CD4-positive, CD25-positive, alpha-beta regulatory T cell (primary cell): ENCODE measurements at regions not wholly inside any gene's neighbourhood (a gene's known extent, or its start where the extent isn't known, plus 50 kb on each side); places are given as distances from the start of the nearest gene placed in this dataset.

Source experiments
- ATAC-seq, 2 donors: fragments of 150-1000 bp; cut with Tn5 transposase; one replicate each; pipeline ENCODE4 v1.10.0; 2021; ENCODE audit warnings: low read depth in 2 of 2, moderate number of reproducible peaks in 2 of 2, moderate library complexity in 1 of 2
- DNase-seq, 3 donors: peaks; one replicate each; pipeline versions ENCODE4 v3.0.0 to v3.0.0-alpha.2; 2012 to 2022; ENCODE audit warnings: mixed read lengths in 1 of 3
- H3K27ac ChIP-seq: one replicate; pipeline ENCODE4 v1.7.0; 2013; ENCODE audit warnings: mild to moderate bottlenecking, low read length; ENCODE audit not compliant: insufficient read depth, poor library complexity, severe bottlenecking
- H3K27me3 ChIP-seq: one replicate; pipeline ENCODE4 v1.7.0; 2013; ENCODE audit warnings: low read length; ENCODE audit not compliant: control insufficient read depth, insufficient read depth
- H3K36me3 ChIP-seq: one replicate; pipeline ENCODE4 v1.7.0; 2013; ENCODE audit warnings: mild to moderate bottlenecking, low read length, moderate library complexity; ENCODE audit not compliant: control insufficient read depth, insufficient read depth
- H3K4me1 ChIP-seq: 2 replicates; pipeline ENCODE4 v1.7.0; 2013; ENCODE audit warnings: mild to moderate bottlenecking, low read length; ENCODE audit not compliant: insufficient read depth, control insufficient read depth, poor library complexity, severe bottlenecking
- H3K4me3 ChIP-seq: one replicate; pipeline ENCODE4 v1.7.0; 2013; ENCODE audit warnings: low read depth, mild to moderate bottlenecking, low read length, moderate library complexity
- H3K9me3 ChIP-seq, 2 experiments: 1 replicate in 1 of 2; 2 replicates in 1 of 2; pipeline ENCODE4 v1.7.0; 2013; ENCODE audit warnings: low read length in 2 of 2, mild to moderate bottlenecking in 1 of 2, moderate library complexity in 1 of 2; ENCODE audit not compliant: control insufficient read depth in 2 of 2
- H3K27ac Mint-ChIP-seq, 3 donors: one replicate each; pipeline ENCODE4 v1.8.0; 2020 to 2022; ENCODE audit warnings: mild to moderate bottlenecking in 3 of 3, mixed read lengths in 3 of 3, moderate library complexity in 2 of 3
- H3K27me3 Mint-ChIP-seq: one replicate; pipeline ENCODE4 v1.8.0; 2022; ENCODE audit warnings: mild to moderate bottlenecking, mixed read lengths
- H3K36me3 Mint-ChIP-seq: one replicate; pipeline ENCODE4 v1.8.0; 2020; ENCODE audit warnings: mixed read lengths
- H3K4me1 Mint-ChIP-seq, 4 donors: one replicate each; pipeline ENCODE4 v1.8.0; 2020 to 2022; ENCODE audit warnings: mixed read lengths in 4 of 4, mild to moderate bottlenecking in 1 of 4
- H3K4me3 Mint-ChIP-seq, 4 donors: one replicate each; pipeline ENCODE4 v1.8.0; 2020 to 2022; ENCODE audit warnings: mild to moderate bottlenecking in 4 of 4, mixed read lengths in 4 of 4, moderate library complexity in 3 of 4
- H3K9me3 Mint-ChIP-seq, 7 donors: one replicate each; pipeline ENCODE4 v1.8.0; 2020 to 2022; ENCODE audit warnings: mixed read lengths in 7 of 7, mild to moderate bottlenecking in 3 of 7, moderate library complexity in 2 of 7

DNA sequence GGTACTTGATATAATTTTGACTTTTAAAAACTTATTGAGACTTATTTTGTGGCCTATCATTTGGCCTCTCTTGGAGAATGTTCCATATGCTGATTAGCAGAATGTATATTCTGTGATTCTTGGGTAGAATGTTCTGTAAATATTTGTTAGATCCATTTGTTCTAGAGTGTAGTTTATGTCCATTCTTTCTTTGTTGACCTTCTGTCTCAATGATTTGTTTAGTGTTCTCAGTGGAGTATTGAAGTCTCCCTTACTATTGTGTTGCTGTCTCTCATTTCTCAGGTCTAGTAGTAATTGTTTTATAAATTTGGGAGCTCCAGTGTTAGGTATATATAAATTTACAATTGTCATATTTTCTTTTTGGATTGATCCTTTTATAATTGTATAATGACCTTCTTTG lies 349.6 kb upstream of the CWC22 start:
- Histone ChIP-seq H3K36me3 (no peaks in the 10 kb centered on the region), H3K27ac (no peak overlapping the region), H3K4me3 (no peak overlapping the region), H3K9me3 (no peaks in the 10 kb centered on the region), H3K4me1 (no peaks in the 10 kb centered on the region), H3K27me3 (no peaks in the 10 kb centered on the region)
- DNase-seq, result no peak
- Mint-ChIP-seq H3K27ac (no peak overlapping the region), H3K4me1 (no peaks in the 10 kb centered on the region), H3K4me3 (no peak overlapping the region), H3K9me3 (peaks cover 0 to 7% (median 1%) of the 10 kb centered on the region in 7 donors), H3K36me3 (no peaks in the 10 kb centered on the region), H3K27me3 (no peaks in the 10 kb centered on the region)
- ATAC-seq, result no peak

DNA sequence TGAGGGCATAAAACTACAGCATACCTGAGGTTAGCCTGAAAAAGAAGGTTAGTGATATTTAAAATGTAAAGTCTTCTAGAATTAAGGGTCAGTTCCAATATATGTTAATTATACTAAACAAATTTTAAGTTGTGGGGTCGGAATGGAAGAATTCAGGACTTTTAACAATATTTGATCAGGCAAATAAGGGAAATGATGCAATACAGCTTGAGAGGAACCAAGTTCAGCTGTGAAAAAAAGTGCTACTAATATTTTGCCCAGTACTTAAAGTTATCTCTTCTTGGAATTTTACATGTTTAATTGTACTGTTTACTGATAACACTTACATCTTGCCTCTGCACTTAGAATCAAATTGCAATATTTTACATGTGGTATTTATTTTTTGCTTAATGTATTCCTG lies 345.5 kb upstream of the CWC22 start:
- Mint-ChIP-seq H3K4me3 (no peak overlapping the region), H3K9me3 (peaks cover 0 to 7% (median 2%) of the 10 kb centered on the region in 7 donors), H3K27ac (no peak overlapping the region), H3K36me3 (no peaks in the 10 kb centered on the region), H3K27me3 (no peaks in the 10 kb centered on the region), H3K4me1 (no peaks in the 10 kb centered on the region)
- ATAC-seq (no peak), DNase-seq (no peak)
- Histone ChIP-seq H3K4me3 (no peak overlapping the region), H3K27ac (no peak overlapping the region), H3K27me3 (no peaks in the 10 kb centered on the region), H3K4me1 (no peaks in the 10 kb centered on the region), H3K9me3 (no peaks in the 10 kb centered on the region), H3K36me3 (no peaks in the 10 kb centered on the region)

DNA sequence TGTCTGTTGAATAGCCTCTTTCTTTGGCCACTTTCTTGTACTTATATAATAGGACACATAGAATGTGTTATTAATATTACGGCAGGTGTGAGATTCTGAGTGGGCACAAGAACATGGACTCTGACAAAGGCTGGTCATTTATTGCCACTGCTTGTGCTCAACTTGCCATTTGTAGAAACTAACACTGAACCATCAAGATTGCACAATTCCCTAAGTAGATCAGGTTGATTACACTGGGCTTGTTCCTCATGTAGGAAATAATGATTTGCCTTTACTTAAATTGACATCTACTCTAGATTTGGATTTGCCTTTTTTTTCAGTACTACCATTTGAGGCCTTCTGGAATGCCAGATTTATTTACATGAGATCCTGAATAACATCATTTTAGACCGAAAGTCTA lies 342.7 kb upstream of the CWC22 start:
- Mint-ChIP-seq H3K27me3 (no peaks in the 10 kb centered on the region), H3K4me3 (no peak overlapping the region), H3K4me1 (no peaks in the 10 kb centered on the region), H3K27ac (no peak overlapping the region), H3K9me3 (peaks cover 0 to 15% (median 2%) of the 10 kb centered on the region in 7 donors), H3K36me3 (no peaks in the 10 kb centered on the region)
- Histone ChIP-seq H3K27me3 (no peaks in the 10 kb centered on the region), H3K36me3 (no peaks in the 10 kb centered on the region), H3K4me1 (no peaks in the 10 kb centered on the region), H3K27ac (no peak overlapping the region), H3K4me3 (no peak overlapping the region), H3K9me3 (no peaks in the 10 kb centered on the region)
- ATAC-seq (no peak), DNase-seq (no peak)

DNA sequence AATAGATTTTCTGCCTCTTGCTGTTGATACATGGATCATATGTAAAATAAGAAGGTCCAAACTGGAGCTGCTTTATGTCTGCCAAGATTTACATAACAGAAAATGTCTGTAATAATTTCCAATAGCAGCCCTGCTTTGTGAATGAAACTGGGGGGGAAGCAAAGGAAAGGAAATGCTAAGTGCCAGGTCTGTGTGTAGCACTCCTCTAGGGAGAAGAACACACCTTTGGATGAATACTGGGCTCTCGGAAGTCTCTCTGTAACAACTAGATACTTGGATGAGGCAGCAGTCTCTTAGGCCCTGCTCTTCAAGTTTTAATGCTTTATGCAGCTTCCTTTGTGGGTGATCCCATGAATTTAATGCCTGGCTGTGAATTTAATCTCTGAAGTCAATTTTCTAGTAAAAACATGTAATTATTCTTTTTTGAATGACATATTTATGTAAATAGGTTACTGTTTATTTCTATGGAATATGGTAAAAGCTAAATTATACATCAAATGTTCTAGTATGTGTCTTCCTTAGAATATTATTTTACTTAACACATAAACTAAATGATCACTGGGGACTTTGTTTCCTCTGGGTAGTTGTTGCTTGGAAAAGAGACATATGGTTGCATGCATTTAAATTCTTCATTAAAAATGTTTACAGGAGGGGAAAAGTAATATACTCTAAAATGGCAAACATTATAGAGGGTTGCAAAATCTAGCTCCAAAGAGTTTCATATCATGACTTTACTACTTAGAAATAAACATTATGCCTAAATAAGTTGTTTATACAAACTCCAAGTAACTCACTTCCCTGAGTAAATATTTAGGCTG lies 336.6 kb upstream of the CWC22 start:
- H3K4me3 ChIP-seq, result no peak overlapping the region
- Mint-ChIP-seq H3K27ac (no peak overlapping the region), H3K27me3 (no peaks in the 10 kb centered on the region), H3K36me3 (no peaks in the 10 kb centered on the region), H3K4me1 (no peaks in the 10 kb centered on the region), H3K4me3 (no peak overlapping the region), H3K9me3 (peaks cover 0 to 24% (median 3%) of the 10 kb centered on the region in 7 donors)
- H3K4me1 ChIP-seq, result no peaks in the 10 kb centered on the region
- no peaks in the 10 kb centered on the region for H3K9me3 ChIP-seq
- DNase-seq (no peak), ATAC-seq (no peak)
- H3K27ac ChIP-seq, result no peak overlapping the region
- no peaks in the 10 kb centered on the region for H3K27me3 ChIP-seq
- no peaks in the 10 kb centered on the region for H3K36me3 ChIP-seq

DNA sequence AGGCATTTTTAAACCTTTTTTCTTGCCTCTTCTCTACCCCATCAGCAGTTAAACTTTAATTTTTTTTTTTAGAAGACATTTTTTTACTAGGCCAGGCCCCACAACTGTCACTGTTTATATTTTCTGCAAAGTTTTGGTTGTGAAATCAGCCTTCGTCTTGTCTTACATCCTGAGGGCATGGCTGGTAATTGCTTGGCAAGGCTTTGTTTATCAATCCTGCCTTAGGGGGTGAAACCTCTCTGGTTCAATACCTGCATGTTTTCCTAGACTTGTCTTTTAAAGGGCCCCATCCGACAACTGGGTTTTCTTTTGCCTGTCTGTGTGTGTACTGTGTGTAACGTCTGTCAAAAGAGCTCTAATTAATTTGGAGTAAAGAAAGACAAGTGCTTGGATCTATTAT lies 330.0 kb upstream of the CWC22 start:
- H3K27me3 Mint-ChIP-seq, result no peaks in the 10 kb centered on the region
- DNase-seq (no peak), ATAC-seq (no peak)
- no peak overlapping the region for H3K27ac Mint-ChIP-seq
- Histone ChIP-seq H3K9me3 (peaks cover 6 to 15% of the 10 kb centered on the region in 2 experiments), H3K4me1 (no peaks in the 10 kb centered on the region), H3K27me3 (no peaks in the 10 kb centered on the region), H3K36me3 (no peaks in the 10 kb centered on the region), H3K4me3 (no peak overlapping the region), H3K27ac (no peak overlapping the region)
- H3K4me1 Mint-ChIP-seq, result no peaks in the 10 kb centered on the region
- H3K4me3 Mint-ChIP-seq, result no peak overlapping the region
- H3K9me3 Mint-ChIP-seq, result peaks cover 7 to 43% (median 14%) of the 10 kb centered on the region in 7 donors
- no peaks in the 10 kb centered on the region for H3K36me3 Mint-ChIP-seq

DNA sequence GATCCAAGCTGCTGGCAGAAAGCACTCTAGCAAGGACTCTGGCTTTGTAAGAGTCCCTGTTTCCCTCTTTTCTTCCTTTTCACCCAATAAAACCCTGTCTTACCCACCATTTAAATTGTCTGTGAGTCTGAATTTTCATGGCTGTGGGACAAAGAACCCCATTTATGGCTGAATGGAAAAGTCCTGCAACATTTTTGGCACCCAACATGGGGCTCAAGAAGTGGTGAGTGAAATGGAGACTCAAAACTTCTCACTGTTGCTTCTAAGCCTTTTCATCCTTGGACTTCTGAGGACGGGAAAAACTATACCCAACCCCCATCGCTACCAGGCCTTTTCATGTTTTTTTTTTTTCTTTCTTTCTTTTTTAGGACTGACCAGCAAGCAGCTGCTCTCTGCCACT lies 329.5 kb upstream of the CWC22 start:
- no peaks in the 10 kb centered on the region for H3K36me3 ChIP-seq
- H3K4me3 ChIP-seq, result no peak overlapping the region
- no peak for DNase-seq
- Mint-ChIP-seq H3K4me3 (no peak overlapping the region), H3K4me1 (no peaks in the 10 kb centered on the region), H3K27ac (no peak overlapping the region), H3K36me3 (no peaks in the 10 kb centered on the region), H3K9me3 (peaks cover 6 to 38% (median 12%) of the 10 kb centered on the region in 7 donors), H3K27me3 (no peaks in the 10 kb centered on the region)
- no peaks in the 10 kb centered on the region for H3K4me1 ChIP-seq
- H3K27me3 ChIP-seq, result no peaks in the 10 kb centered on the region
- no peak for ATAC-seq
- H3K9me3 ChIP-seq, result peaks cover 6 to 15% of the 10 kb centered on the region in 2 experiments
- no peak overlapping the region for H3K27ac ChIP-seq

DNA sequence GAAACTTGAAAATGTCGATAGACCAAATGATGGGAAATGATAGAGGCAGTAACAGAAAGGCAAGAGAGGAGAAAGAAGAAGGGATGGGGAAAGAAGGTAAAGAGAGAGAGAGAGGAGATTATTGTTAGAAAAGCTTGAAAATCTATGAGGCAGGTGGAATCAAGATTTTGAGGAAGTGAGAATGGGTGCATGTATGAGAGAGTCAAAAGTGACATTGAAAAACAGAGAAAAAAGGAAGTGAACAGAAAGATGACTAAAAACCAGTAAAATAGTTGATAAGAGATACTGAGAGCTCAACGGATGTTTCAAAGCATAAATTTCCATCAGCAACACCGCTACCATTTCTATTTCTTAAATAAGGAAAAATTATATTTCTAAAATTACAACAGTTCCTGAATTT lies 327.4 kb upstream of the CWC22 start:
- ATAC-seq (no peak), DNase-seq (no peak)
- Histone ChIP-seq H3K27me3 (no peaks in the 10 kb centered on the region), H3K9me3 (peaks cover 6 to 15% of the 10 kb centered on the region in 2 experiments), H3K4me3 (no peak overlapping the region), H3K36me3 (no peaks in the 10 kb centered on the region), H3K4me1 (no peaks in the 10 kb centered on the region), H3K27ac (no peak overlapping the region)
- Mint-ChIP-seq H3K4me1 (no peaks in the 10 kb centered on the region), H3K36me3 (no peaks in the 10 kb centered on the region), H3K27ac (no peak overlapping the region), H3K9me3 (peaks cover 8 to 40% (median 15%) of the 10 kb centered on the region in 7 donors), H3K4me3 (no peak overlapping the region), H3K27me3 (no peaks in the 10 kb centered on the region)

DNA sequence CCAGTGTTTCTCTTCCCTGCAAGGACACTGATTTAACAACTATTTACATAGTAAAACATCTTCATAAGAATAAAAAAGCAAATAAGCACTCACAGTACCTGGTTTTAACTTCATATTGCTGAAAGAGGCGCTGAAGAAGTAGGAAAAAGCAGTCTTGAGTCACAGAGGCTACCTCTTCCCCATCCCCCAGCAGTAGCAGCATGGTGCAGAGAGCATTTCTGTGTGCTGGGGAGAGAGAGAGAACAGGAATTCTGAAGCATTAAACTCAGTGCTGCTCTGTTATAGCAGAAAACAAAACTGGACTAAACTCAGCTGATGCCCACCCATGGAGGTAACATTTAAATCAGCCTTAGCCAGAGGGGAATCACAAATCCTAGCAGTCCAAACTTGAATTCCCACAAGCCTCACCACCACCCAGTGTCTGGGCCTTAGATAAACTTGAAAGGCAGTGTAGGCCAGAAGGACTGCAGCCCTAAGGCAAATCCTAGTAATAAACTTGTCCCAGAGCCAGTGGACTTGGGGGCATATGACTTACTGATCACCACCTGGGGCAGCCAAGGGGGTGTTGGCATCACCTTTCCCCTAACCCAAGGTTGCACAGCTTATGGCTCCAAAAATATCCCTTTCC lies 321.8 kb upstream of the CWC22 start:
- Mint-ChIP-seq H3K27me3 (no peaks in the 10 kb centered on the region), H3K4me1 (no peaks in the 10 kb centered on the region), H3K27ac (no peak overlapping the region), H3K4me3 (no peak overlapping the region), H3K9me3 (peaks cover 4 to 19% (median 7%) of the 10 kb centered on the region in 7 donors), H3K36me3 (no peaks in the 10 kb centered on the region)
- no peak overlapping the region for H3K27ac ChIP-seq
- H3K27me3 ChIP-seq, result no peaks in the 10 kb centered on the region
- no peak overlapping the region for H3K4me3 ChIP-seq
- no peak for ATAC-seq
- H3K9me3 ChIP-seq, result no peaks in the 10 kb centered on the region
- DNase-seq, result no peak
- H3K4me1 ChIP-seq, result no peaks in the 10 kb centered on the region
- no peaks in the 10 kb centered on the region for H3K36me3 ChIP-seq
